ENCODE measurements at regions not wholly inside any gene's neighbourhood (a gene's known extent, or its start where the extent isn't known, plus 50 kb on each side); places are given as distances from the start of the nearest gene placed in this dataset.

DNA sequence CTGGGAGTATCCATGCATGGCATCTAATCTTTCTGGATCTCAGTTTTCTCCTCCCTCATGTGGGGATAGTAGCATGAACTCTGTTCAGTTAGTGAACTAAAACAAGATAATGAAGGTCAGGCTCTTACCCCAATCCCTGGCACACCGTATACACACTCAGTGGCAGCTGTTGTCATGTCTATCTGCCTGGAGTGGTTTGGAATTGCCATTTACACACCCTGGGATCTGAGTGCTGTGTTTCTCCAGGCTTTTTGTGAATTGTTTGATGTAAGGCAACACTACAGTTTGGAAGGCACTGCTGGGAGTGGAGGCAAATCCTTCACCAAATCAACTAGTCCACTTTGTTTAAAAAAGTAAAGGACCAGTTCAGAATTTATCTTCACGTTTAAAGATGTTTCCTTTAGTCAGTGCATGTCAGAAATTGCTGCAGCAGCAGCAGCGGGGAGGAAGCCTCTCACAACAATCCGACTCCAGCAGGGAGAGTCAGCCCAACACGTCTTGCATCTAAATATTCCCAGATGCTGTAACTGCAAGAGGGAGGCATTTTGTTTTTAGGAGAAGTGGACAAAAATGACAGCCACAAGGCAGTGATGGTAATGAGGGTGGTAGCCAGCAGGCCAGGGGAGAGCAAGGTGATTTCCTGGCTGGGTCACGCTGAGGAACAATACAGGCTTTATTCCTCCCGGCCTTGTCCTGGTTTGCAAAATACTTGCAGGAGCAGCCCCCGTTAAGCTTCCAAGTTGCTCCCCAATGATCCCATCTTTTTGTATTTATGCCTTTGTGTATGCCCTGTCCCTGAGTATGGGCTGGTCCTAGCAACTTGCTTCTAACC is 128.5 kb upstream of the LRIG1 start:
- Mint-ChIP-seq H3K4me1 (peaks cover 36% of the 10 kb centered on the region), H3K27ac (peak overlapping the region; percentile 70), H3K36me3 (ENCODE audit: low read depth) (no peaks in the 10 kb centered on the region), H3K9me3 (no peaks in the 10 kb centered on the region), H3K4me3 (no peak overlapping the region), H3K27me3 (ENCODE audit: low read depth, poor library complexity) (peaks cover 6% of the 10 kb centered on the region)
- TF ChIP-seq, protein P1, sequence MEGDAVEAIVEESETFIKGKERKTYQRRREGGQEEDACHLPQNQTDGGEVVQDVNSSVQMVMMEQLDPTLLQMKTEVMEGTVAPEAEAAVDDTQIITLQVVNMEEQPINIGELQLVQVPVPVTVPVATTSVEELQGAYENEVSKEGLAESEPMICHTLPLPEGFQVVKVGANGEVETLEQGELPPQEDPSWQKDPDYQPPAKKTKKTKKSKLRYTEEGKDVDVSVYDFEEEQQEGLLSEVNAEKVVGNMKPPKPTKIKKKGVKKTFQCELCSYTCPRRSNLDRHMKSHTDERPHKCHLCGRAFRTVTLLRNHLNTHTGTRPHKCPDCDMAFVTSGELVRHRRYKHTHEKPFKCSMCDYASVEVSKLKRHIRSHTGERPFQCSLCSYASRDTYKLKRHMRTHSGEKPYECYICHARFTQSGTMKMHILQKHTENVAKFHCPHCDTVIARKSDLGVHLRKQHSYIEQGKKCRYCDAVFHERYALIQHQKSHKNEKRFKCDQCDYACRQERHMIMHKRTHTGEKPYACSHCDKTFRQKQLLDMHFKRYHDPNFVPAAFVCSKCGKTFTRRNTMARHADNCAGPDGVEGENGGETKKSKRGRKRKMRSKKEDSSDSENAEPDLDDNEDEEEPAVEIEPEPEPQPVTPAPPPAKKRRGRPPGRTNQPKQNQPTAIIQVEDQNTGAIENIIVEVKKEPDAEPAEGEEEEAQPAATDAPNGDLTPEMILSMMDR (IDR thresholded peaks at IDR 0.05) = no peak
- no peak for DNase-seq

DNA sequence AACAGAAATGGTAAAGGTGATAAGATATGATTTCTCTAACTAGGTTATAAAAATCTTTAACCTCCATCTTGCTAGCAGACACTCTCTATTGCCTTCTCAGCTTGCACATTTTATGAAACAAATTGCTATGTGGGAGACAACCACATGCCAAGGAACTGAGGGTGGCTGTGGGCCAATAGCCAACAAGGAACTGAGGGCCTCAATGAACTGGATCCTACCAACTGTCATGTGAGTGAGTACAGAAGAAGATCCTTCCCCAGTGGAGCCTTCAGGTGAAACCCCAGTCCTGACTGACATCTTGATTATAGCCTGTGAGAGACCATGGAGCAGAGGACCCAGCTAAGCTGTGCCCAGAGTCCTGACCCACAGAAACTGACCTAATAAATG is 129.2 kb upstream of the LRIG1 start:
- peaks cover 6% of the 10 kb centered on the region for H3K27me3 Mint-ChIP-seq (ENCODE audit: low read depth, poor library complexity)
- H3K9me3 Mint-ChIP-seq = no peaks in the 10 kb centered on the region

DNA sequence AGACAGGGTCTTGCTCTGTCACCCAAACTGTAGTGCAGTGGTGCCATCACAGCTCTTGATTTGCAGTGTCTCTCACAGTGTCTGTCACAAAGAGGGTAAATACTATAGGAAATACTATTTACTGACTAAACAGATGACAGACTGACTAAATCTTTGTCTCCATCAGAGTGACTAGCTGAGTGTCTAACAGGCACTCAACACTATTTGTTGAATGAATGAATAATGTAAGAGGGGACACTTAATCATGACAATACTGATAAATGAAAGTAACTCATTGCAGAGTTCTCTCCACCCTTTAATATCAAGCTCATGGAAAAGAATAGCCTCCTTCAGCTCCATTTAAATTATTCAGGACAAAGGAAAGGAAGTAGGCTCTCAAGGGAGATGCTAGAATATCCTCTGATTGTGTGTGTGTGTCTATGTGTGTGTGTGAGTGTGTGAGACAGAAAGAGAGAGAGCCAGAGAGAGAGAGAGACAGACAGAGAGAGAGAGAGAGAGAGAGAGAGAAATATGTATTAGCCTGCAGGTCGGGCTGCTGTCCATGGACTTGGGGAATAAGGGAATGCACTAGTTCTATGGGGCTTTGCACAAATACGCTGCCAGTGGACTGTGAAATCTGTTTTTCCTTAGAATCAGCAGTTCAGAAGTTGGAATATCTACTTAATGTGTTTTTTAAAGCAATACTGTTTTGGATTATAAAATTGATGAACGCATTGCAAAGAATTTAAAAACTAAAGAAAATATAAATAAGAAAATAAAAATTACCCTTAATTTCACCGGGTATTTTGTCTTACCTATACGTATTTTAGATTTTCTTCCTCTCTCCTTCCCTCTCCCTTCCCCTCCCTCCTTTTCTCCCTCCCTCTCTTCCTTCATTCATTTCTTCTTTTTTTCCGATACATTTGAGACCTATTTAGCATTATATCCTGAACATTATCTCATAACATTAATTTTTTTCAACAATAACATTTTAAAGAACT is 132.9 kb upstream of the LRIG1 start:
- H3K4me1 Mint-ChIP-seq = peaks cover 27% of the 10 kb centered on the region
- TF ChIP-seq, protein P1 (IDR thresholded peaks at IDR 0.05) = no peak
- no peak overlapping the region for H3K27ac Mint-ChIP-seq
- H3K27me3 Mint-ChIP-seq (ENCODE audit: low read depth, poor library complexity) = peaks cover 6% of the 10 kb centered on the region
- H3K36me3 Mint-ChIP-seq (ENCODE audit: low read depth) = no peaks in the 10 kb centered on the region
- DNase-seq = no peak
- no peak overlapping the region for H3K4me3 Mint-ChIP-seq
- H3K9me3 Mint-ChIP-seq = no peaks in the 10 kb centered on the region

More for the DNA sequence above, 129.2 kb upstream of the LRIG1 start:
- H3K4me3 Mint-ChIP-seq = no peak overlapping the region
- TF ChIP-seq, protein P1 (IDR thresholded peaks at IDR 0.05) = no peak
- no peak for DNase-seq
- no peaks in the 10 kb centered on the region for H3K36me3 Mint-ChIP-seq (ENCODE audit: low read depth)
- H3K27ac Mint-ChIP-seq = no peak overlapping the region
- peaks cover 36% of the 10 kb centered on the region for H3K4me1 Mint-ChIP-seq

DNA sequence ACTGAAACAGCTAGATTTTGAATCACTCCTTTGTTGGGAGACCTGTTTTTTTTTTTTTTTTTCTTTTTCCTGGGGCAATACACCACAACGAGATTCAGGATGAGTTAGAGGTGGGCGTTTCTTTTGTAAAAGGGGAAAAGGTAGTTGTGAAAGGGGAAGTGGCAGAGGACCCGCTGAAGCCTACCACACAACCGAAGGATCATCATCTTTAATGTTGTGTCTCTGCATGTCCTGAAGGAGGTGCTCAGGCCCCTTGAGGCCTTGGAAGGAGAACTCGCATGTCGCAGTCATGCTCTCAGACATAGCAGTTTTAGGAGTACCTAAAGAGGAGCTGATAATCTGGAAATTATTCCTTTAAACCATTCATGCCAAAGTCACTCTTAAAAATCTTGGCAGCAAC is 137.9 kb upstream of the LRIG1 start:
- TF ChIP-seq, protein P1 (IDR thresholded peaks at IDR 0.05) = no peak

DNA sequence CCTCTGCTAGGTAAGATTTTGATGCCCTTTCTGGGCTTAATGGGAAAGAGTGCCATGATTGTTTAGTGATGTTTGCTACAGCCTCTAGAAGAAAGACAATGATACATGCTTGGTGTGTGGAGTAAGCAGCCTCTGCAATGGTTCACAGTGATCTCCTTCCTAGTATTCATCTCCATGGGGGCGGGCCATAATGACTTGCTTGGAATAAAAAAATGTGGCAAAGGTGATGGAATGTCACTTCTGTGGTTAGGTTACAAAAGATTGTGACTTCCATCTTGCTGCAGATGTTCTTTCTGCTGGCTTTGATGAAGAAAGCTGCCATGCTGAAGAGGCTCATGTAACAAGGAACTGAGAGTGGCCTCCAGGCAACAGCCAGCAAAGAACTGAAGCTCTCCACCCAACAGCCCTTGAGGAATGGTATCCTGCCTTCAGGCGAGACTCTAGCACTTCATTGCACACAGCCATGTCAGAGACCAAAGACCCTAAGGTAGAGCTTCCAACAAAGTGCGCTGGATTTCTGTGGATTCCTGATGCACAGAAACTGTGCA is 139.1 kb upstream of the LRIG1 start:
- Mint-ChIP-seq H3K27ac (no peak overlapping the region), H3K4me3 (no peak overlapping the region), H3K9me3 (peaks cover 11% of the 10 kb centered on the region), H3K36me3 (ENCODE audit: low read depth) (no peaks in the 10 kb centered on the region), H3K4me1 (peaks cover 16% of the 10 kb centered on the region), H3K27me3 (ENCODE audit: low read depth, poor library complexity) (peaks cover 4% of the 10 kb centered on the region)
- TF ChIP-seq, protein P1 (IDR thresholded peaks at IDR 0.05) = no peak
- DNase-seq = no peak

More for the DNA sequence above, 137.9 kb upstream of the LRIG1 start:
- no peak overlapping the region for H3K27ac Mint-ChIP-seq
- H3K9me3 Mint-ChIP-seq = no peaks in the 10 kb centered on the region
- no peaks in the 10 kb centered on the region for H3K36me3 Mint-ChIP-seq (ENCODE audit: low read depth)
- peaks cover 17% of the 10 kb centered on the region for H3K4me1 Mint-ChIP-seq
- no peak for DNase-seq
- H3K4me3 Mint-ChIP-seq = no peak overlapping the region
- H3K27me3 Mint-ChIP-seq (ENCODE audit: low read depth, poor library complexity) = peaks cover 4% of the 10 kb centered on the region
